Nephron (organoid): ENCODE measurements at regions not wholly inside any gene's neighbourhood (a gene's known extent, or its start where the extent isn't known, plus 50 kb on each side); places are given as distances from the start of the nearest gene placed in this dataset.
A peak's percentile ranks its signal among the peaks of the same experiment; 100 is the strongest.

Source experiments
- H3K27ac Mint-ChIP-seq, 3 experiments: 2 replicates each; pipeline ENCODE4 v1.8.0; 2020; ENCODE audit warnings: mixed read lengths in 3 of 3, mild to moderate bottlenecking in 2 of 3, moderate library complexity in 1 of 3
- H3K27me3 Mint-ChIP-seq: 2 replicates; pipeline ENCODE4 v1.8.0; 2021; ENCODE audit warnings: low read depth, mild to moderate bottlenecking, moderate library complexity, mixed read lengths
- H3K36me3 Mint-ChIP-seq: 2 replicates; pipeline ENCODE4 v1.8.0; 2020; ENCODE audit warnings: low read depth, mixed read lengths
- H3K4me1 Mint-ChIP-seq: 2 replicates; pipeline ENCODE4 v1.8.0; 2020; ENCODE audit warnings: mixed read lengths
- H3K4me3 Mint-ChIP-seq, 3 experiments: 2 replicates each; pipeline ENCODE4 v1.8.0; 2020; ENCODE audit warnings: mild to moderate bottlenecking in 3 of 3, mixed read lengths in 3 of 3, moderate library complexity in 2 of 3
- H3K9me3 Mint-ChIP-seq: 2 replicates; pipeline ENCODE4 v1.8.0; 2020; ENCODE audit warnings: mixed read lengths
- TF ChIP-seq, protein P1 (sequence below), 3 experiments: fragments of 200-600 bp; sonication (generic); IDR thresholded peaks; one replicate each; pipeline ENCODE4 v1.5.0; 2021; ENCODE audit warnings: antibody characterized with exemption in 3 of 3; ENCODE audit not compliant: unreplicated experiment in 3 of 3

DNA sequence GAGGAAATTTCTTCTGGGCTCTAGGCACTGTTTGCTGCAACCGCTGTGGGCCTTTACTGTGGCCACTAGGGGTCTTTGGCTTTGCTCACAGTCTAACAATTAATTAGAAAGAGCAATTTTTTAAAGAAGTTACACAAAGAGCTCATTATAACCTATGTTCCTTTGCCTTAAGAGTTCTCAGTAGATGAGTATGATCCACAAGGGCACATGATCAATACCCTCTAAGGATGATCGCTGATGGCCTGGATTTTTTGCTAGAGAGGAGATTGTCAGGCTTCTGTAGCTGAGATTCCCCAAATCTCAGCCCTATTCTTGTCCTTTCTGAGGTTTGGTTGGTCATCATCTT lies 80.8 kb upstream of the RHOBTB1 start:
- Mint-ChIP-seq H3K36me3 (no peaks in the 10 kb centered on the region), H3K4me1 (peaks cover 44% of the 10 kb centered on the region), H3K4me3 (no peak overlapping the region), H3K27me3 (no peaks in the 10 kb centered on the region), H3K27ac (peak overlapping the region; percentile 84 to 92 (median 87)), H3K9me3 (no peaks in the 10 kb centered on the region)
- TF ChIP-seq, protein P1, sequence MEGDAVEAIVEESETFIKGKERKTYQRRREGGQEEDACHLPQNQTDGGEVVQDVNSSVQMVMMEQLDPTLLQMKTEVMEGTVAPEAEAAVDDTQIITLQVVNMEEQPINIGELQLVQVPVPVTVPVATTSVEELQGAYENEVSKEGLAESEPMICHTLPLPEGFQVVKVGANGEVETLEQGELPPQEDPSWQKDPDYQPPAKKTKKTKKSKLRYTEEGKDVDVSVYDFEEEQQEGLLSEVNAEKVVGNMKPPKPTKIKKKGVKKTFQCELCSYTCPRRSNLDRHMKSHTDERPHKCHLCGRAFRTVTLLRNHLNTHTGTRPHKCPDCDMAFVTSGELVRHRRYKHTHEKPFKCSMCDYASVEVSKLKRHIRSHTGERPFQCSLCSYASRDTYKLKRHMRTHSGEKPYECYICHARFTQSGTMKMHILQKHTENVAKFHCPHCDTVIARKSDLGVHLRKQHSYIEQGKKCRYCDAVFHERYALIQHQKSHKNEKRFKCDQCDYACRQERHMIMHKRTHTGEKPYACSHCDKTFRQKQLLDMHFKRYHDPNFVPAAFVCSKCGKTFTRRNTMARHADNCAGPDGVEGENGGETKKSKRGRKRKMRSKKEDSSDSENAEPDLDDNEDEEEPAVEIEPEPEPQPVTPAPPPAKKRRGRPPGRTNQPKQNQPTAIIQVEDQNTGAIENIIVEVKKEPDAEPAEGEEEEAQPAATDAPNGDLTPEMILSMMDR (IDR thresholded peaks at IDR 0.05; ENCODE audit: unreplicated experiment in 3 of 3) = peak; percentile 71 to 77 (median 75)

DNA sequence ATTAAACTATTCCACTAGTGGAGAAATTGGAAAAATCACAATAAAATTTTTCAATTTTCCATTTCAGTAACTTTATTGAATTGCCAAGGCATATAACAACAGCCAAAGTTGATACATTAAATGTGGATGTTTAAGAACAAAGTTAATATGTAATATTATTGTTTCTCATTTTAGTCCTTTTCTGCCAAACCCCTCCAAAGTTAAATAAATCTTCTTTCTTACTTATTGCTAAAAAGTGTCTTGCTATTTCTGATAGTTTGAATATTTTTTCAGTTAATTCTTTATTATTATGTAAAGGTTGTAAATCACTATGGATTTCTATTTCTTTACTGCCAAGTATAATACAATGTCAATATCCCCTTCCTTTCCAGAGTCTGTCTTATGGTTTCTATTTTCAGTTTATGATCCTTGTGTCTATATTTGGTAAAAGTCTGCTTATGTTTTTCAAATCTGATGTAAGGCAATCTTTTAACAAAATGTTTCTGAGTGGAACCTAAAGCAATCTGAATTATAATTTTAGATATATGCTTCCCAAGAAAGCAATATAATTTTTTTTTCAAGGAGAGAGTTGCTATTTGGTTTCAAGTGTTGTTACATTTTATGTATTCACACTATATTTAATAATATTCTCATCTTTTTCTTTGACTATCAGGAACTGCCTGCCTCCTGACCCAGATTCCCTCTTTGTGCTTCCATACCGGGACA lies 80.3 kb upstream of the RHOBTB1 start:
- TF ChIP-seq, protein P1 (IDR thresholded peaks at IDR 0.05; ENCODE audit: unreplicated experiment in 3 of 3) = no peak
- Mint-ChIP-seq H3K4me3 (no peak overlapping the region), H3K36me3 (no peaks in the 10 kb centered on the region), H3K27me3 (no peaks in the 10 kb centered on the region), H3K9me3 (peaks cover 2% of the 10 kb centered on the region), H3K27ac (peak overlapping the region; percentile 84 to 92 (median 87)), H3K4me1 (peaks cover 44% of the 10 kb centered on the region)

DNA sequence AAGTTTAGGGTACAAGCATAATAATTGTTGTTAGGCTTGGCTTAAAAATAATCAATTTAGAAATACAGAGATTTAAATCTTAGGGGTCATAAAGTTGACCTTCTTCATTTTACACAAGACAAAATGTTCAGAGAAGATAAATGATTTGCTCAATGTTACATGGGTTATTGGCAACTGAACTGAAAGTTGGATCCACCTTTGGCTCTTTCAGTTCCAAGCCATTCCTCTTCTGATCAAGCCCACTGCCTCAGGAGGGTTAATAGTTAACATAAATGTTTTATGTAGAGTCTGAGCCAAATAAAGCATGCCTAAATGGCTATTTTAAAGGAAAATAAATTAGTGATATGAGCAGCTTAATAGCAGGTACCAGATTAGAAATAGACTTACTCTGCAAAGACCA lies 79.1 kb upstream of the RHOBTB1 start:
- Mint-ChIP-seq H3K4me1 (peaks cover 47% of the 10 kb centered on the region), H3K27me3 (no peaks in the 10 kb centered on the region), H3K27ac (peak overlapping the region; percentile 78 to 92 (median 87)), H3K9me3 (peaks cover 2% of the 10 kb centered on the region), H3K36me3 (no peaks in the 10 kb centered on the region), H3K4me3 (no peak overlapping the region)
- TF ChIP-seq, protein P1 (IDR thresholded peaks at IDR 0.05; ENCODE audit: unreplicated experiment in 3 of 3) = no peak

- H3K4me3 Mint-ChIP-seq = no peak overlapping the region
- H3K27me3 Mint-ChIP-seq = no peaks in the 10 kb centered on the region
- H3K9me3 Mint-ChIP-seq = peaks cover 2% of the 10 kb centered on the region
- H3K4me1 Mint-ChIP-seq = peaks cover 51% of the 10 kb centered on the region
- no peaks in the 10 kb centered on the region for H3K36me3 Mint-ChIP-seq
- H3K27ac Mint-ChIP-seq = peak overlapping the region in 2 of 3 experiments; percentile 84 to 87
- TF ChIP-seq, protein P1 (IDR thresholded peaks at IDR 0.05; ENCODE audit: unreplicated experiment in 3 of 3) = no peak
Observed at GRCh38 chr10:61021926-61022325, 77.9 kb upstream of the RHOBTB1 start.

GRCh38 chr10:61020420-61021158 lies 76.6 kb upstream of the RHOBTB1 start:
- Mint-ChIP-seq H3K4me3 (no peak overlapping the region), H3K4me1 (peaks cover 49% of the 10 kb centered on the region), H3K27me3 (no peaks in the 10 kb centered on the region), H3K9me3 (peaks cover 2% of the 10 kb centered on the region), H3K36me3 (no peaks in the 10 kb centered on the region), H3K27ac (peak overlapping the region in 2 of 3 experiments; percentile 44 to 47)
- TF ChIP-seq, protein P1 (IDR thresholded peaks at IDR 0.05; ENCODE audit: unreplicated experiment in 3 of 3) = no peak
